HFFc6 (cell line): ENCODE measurements at regions not wholly inside any gene's neighbourhood (a gene's known extent, or its start where the extent isn't known, plus 50 kb on each side); places are given as distances from the start of the nearest gene placed in this dataset.
A peak's percentile ranks its signal among the peaks of the same experiment; 100 is the strongest.

Experiments used
- DNase-seq: peaks from one replicate; pipeline ENCODE4 v3.0.0-alpha.2; 2018
- H3K27ac Mint-ChIP-seq: 2 replicates; pipeline ENCODE4 v1.8.0; 2020; ENCODE audit warnings: mild to moderate bottlenecking, mixed read lengths
- H3K27me3 Mint-ChIP-seq: 2 replicates; pipeline ENCODE4 v1.8.0; 2021; ENCODE audit warnings: mild to moderate bottlenecking, moderate library complexity, mixed read lengths; ENCODE audit not compliant: insufficient read depth
- H3K36me3 Mint-ChIP-seq: 2 replicates; pipeline ENCODE4 v1.8.0; 2021; ENCODE audit warnings: low read depth, mixed read lengths
- H3K4me1 Mint-ChIP-seq: 2 replicates; pipeline ENCODE4 v1.8.0; 2020; ENCODE audit warnings: low read depth, mixed read lengths
- H3K4me3 Mint-ChIP-seq: 2 replicates; pipeline ENCODE4 v1.8.0; 2020; ENCODE audit warnings: mild to moderate bottlenecking, moderate library complexity, mixed read lengths
- H3K9me3 Mint-ChIP-seq: 2 replicates; pipeline ENCODE4 v1.8.0; 2020; ENCODE audit warnings: mild to moderate bottlenecking, mixed read lengths
- TF ChIP-seq, protein P1 (sequence below): fragments of 200-600 bp; sonication (generic); IDR thresholded peaks from 2 replicates; pipeline ENCODE4 v1.5.0; 2021; ENCODE audit warnings: antibody characterized with exemption, mild to moderate bottlenecking

GRCh38 chr7:114825423-114825951, 96.4 kb upstream of the MDFIC start:
- Mint-ChIP-seq H3K9me3 (peaks cover 22% of the 10 kb centered on the region), H3K4me3 (no peak overlapping the region), H3K4me1 (peaks cover 15% of the 10 kb centered on the region), H3K27me3 (no peaks in the 10 kb centered on the region), H3K36me3 (peaks cover 24% of the 10 kb centered on the region), H3K27ac (no peak overlapping the region)
- DNase-seq = no peak
- TF ChIP-seq, protein P1, sequence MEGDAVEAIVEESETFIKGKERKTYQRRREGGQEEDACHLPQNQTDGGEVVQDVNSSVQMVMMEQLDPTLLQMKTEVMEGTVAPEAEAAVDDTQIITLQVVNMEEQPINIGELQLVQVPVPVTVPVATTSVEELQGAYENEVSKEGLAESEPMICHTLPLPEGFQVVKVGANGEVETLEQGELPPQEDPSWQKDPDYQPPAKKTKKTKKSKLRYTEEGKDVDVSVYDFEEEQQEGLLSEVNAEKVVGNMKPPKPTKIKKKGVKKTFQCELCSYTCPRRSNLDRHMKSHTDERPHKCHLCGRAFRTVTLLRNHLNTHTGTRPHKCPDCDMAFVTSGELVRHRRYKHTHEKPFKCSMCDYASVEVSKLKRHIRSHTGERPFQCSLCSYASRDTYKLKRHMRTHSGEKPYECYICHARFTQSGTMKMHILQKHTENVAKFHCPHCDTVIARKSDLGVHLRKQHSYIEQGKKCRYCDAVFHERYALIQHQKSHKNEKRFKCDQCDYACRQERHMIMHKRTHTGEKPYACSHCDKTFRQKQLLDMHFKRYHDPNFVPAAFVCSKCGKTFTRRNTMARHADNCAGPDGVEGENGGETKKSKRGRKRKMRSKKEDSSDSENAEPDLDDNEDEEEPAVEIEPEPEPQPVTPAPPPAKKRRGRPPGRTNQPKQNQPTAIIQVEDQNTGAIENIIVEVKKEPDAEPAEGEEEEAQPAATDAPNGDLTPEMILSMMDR = peak; percentile 14; the same call in 1 of the 2 replicates

GRCh38 chr7:114830952-114831351, 90.9 kb upstream of the MDFIC start:
- Mint-ChIP-seq H3K4me1 (no peaks in the 10 kb centered on the region), H3K27ac (no peak overlapping the region), H3K4me3 (no peak overlapping the region), H3K27me3 (no peaks in the 10 kb centered on the region; the same call in 1 of the 2 replicates), H3K9me3 (peaks cover 20% of the 10 kb centered on the region), H3K36me3 (peaks cover 21% of the 10 kb centered on the region)
- DNase-seq = no peak
- TF ChIP-seq, protein P1 = no peak

- H3K27me3 Mint-ChIP-seq = no peaks in the 10 kb centered on the region; the same call in 1 of the 2 replicates
- peaks cover 2% of the 10 kb centered on the region; the same call in 1 of the 2 replicates for H3K9me3 Mint-ChIP-seq
- H3K4me3 Mint-ChIP-seq = no peak overlapping the region
- H3K36me3 Mint-ChIP-seq = peaks cover 3% of the 10 kb centered on the region; the same call in 1 of the 2 replicates
- no peak for DNase-seq
- H3K27ac Mint-ChIP-seq = no peak overlapping the region
- TF ChIP-seq, protein P1 = no peak
- H3K4me1 Mint-ChIP-seq = no peaks in the 10 kb centered on the region
Measured at GRCh38 chr7:114832906-114833595, 88.8 kb upstream of the MDFIC start.

GRCh38 chr7:114835303-114835702, 86.6 kb upstream of the MDFIC start:
- TF ChIP-seq, protein P1 = no peak
- Mint-ChIP-seq H3K36me3 (no peaks in the 10 kb centered on the region), H3K9me3 (no peaks in the 10 kb centered on the region), H3K4me3 (no peak overlapping the region), H3K27ac (no peak overlapping the region), H3K27me3 (no peaks in the 10 kb centered on the region; the same call in 1 of the 2 replicates), H3K4me1 (no peaks in the 10 kb centered on the region)
- DNase-seq = no peak

GRCh38 chr7:114835861-114836260, 86.0 kb upstream of the MDFIC start:
- H3K27ac Mint-ChIP-seq = no peak overlapping the region
- H3K9me3 Mint-ChIP-seq = no peaks in the 10 kb centered on the region
- no peaks in the 10 kb centered on the region for H3K36me3 Mint-ChIP-seq
- no peaks in the 10 kb centered on the region for H3K4me1 Mint-ChIP-seq
- TF ChIP-seq, protein P1 = no peak
- no peak for DNase-seq
- no peaks in the 10 kb centered on the region; the same call in 1 of the 2 replicates for H3K27me3 Mint-ChIP-seq
- H3K4me3 Mint-ChIP-seq = no peak overlapping the region
